ENCODE measurements at regions not wholly inside any gene's neighbourhood (a gene's known extent, or its start where the extent isn't known, plus 50 kb on each side); places are given as distances from the start of the nearest gene placed in this dataset.

DNA sequence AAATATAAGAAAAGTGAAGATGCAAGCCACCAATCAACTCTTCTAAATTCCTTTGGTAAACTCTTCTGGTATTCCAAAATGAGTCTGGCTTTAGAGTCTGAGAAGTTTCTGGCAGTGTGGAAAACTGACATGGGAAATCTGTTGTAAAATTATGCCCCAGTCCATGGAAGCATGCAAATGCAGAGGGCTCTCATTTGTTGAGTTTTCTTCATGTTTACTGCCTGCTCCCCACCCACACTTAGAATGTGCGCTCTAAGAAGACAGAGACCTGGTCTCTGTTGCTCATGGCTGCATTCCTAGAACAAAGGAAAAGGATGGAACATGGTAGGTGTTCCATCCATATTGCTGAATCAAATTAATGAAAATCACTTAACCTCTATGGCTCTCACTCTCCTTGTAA is 411.8 kb upstream of the PDZRN3 start:
- no peak overlapping the region for H3K4me3 ChIP-seq (ENCODE audit: control insufficient read depth, low read depth, low read length)
- TF ChIP-seq, protein P1, sequence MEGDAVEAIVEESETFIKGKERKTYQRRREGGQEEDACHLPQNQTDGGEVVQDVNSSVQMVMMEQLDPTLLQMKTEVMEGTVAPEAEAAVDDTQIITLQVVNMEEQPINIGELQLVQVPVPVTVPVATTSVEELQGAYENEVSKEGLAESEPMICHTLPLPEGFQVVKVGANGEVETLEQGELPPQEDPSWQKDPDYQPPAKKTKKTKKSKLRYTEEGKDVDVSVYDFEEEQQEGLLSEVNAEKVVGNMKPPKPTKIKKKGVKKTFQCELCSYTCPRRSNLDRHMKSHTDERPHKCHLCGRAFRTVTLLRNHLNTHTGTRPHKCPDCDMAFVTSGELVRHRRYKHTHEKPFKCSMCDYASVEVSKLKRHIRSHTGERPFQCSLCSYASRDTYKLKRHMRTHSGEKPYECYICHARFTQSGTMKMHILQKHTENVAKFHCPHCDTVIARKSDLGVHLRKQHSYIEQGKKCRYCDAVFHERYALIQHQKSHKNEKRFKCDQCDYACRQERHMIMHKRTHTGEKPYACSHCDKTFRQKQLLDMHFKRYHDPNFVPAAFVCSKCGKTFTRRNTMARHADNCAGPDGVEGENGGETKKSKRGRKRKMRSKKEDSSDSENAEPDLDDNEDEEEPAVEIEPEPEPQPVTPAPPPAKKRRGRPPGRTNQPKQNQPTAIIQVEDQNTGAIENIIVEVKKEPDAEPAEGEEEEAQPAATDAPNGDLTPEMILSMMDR (conservative IDR thresholded peaks at IDR 0.05; ENCODE audit: control insufficient read depth, insufficient read depth, low read depth, low read length) = no peak
- DNase-seq (ENCODE audit: low read depth) = no peak

- H3K4me3 ChIP-seq (ENCODE audit: control insufficient read depth, low read depth, low read length) = no peak overlapping the region
- TF ChIP-seq, protein P1 (conservative IDR thresholded peaks at IDR 0.05; ENCODE audit: control insufficient read depth, insufficient read depth, low read depth, low read length) = no peak
- no peak for DNase-seq (ENCODE audit: low read depth)
Observed at GRCh38 chr3:74036102-74036501, 411.4 kb upstream of the PDZRN3 start.

DNA sequence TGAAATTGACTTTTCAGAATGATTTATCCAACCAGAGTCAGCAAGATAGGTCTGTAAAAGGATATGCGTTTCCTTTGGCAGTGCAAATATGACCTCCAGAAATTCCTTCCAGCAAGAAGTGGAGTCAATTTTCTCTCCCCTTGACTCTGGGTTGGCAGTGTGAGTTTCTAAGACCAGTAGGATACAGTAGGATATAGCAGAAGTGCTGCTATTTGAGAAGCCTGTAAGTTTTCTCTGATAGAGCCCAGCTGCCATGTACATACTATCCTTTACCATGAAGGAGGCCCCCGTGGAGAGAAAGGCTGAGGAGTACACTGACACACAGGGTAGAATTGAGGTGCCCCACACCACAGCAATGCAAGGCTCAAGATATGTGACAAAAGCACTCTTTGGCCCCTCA is 409.1 kb upstream of the PDZRN3 start:
- TF ChIP-seq, protein P1 (conservative IDR thresholded peaks at IDR 0.05; ENCODE audit: control insufficient read depth, insufficient read depth, low read depth, low read length) = no peak
- H3K4me3 ChIP-seq (ENCODE audit: control insufficient read depth, low read depth, low read length) = no peak overlapping the region
- no peak for DNase-seq (ENCODE audit: low read depth)

- H3K4me3 ChIP-seq (ENCODE audit: control insufficient read depth, low read depth, low read length) = no peak overlapping the region
- DNase-seq (ENCODE audit: low read depth) = no peak
- TF ChIP-seq, protein P1 (conservative IDR thresholded peaks at IDR 0.05; ENCODE audit: control insufficient read depth, insufficient read depth, low read depth, low read length) = no peak
Observed at GRCh38 chr3:74033381-74033780, 408.6 kb upstream of the PDZRN3 start.

DNA sequence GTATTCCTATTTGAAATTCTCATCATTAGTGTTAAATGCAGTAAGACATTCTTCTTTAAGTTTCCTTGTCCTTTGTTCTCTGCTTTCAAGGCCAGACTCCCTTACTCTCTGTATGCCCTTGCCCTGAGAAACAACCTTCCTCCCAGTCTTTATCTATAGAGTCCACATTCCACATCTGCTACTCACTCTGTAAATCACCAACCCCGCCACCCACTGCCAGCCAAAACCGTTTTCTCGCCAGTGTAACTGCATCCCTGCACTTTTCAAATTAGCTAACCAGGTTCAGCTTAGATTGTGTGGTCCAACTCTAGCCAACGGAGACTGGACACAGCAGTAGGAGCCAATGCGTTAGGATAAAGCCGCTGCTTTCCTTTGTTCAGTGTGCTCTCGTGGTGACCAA is 402.4 kb upstream of the PDZRN3 start:
- H3K4me3 ChIP-seq (ENCODE audit: control insufficient read depth, low read depth, low read length) = no peak overlapping the region
- no peak for DNase-seq (ENCODE audit: low read depth)
- TF ChIP-seq, protein P1 (conservative IDR thresholded peaks at IDR 0.05; ENCODE audit: control insufficient read depth, insufficient read depth, low read depth, low read length) = no peak

DNA sequence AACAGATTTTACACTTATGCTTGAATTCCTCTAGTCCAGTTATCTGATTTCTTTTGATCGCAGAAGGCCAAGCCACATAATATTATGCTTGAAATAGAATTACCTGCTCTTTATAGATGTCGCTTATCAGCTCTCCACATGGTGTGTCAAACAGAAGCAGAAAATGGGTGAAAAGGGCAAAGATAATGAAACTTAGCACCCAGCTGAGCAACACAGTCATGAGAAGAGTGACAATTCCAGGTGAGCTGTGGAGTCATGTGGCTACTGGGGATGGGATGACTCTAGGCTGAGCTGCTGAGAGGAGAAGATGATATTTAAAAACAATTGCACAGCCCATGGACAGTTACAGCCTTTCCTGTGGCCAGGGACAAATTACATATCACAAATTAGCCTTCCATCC is 398.7 kb upstream of the PDZRN3 start:
- no peak for DNase-seq (ENCODE audit: low read depth)
- TF ChIP-seq, protein P1 (conservative IDR thresholded peaks at IDR 0.05; ENCODE audit: control insufficient read depth, insufficient read depth, low read depth, low read length) = no peak
- H3K4me3 ChIP-seq (ENCODE audit: control insufficient read depth, low read depth, low read length) = no peak overlapping the region

DNA sequence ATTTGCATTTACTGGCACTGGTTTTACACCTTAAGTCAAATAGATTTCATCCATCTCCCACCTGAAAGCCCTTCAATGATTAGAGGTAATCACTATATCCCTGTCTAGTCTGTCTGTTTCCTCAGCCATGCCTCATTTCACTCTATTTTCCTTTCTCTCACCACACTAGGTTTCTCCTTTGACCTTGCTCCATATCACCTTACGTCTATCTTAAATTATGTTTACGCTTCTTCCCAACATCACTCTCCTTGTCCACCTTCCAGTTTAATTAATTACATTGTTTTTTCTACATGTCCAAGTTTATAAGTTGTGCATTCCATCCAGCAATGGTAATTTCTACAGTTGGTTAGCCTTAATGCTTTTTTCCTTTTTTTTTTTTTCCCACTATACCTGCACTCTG is 396.7 kb upstream of the PDZRN3 start:
- no peak for DNase-seq (ENCODE audit: low read depth)
- TF ChIP-seq, protein P1 (conservative IDR thresholded peaks at IDR 0.05; ENCODE audit: control insufficient read depth, insufficient read depth, low read depth, low read length) = no peak
- H3K4me3 ChIP-seq (ENCODE audit: control insufficient read depth, low read depth, low read length) = no peak overlapping the region
